Upper lobe of right lung (tissue), 1 donor: ENCODE measurements at regions not wholly inside any gene's neighbourhood (a gene's known extent, or its start where the extent isn't known, plus 50 kb on each side); places are given as distances from the start of the nearest gene placed in this dataset.

Source experiments
- ATAC-seq: fragments of 200-7000 bp; cut with Tn5 transposase; one replicate; pipeline ENCODE4 v1.9.1; 2020; ENCODE audit warnings: mild to moderate bottlenecking, moderate library complexity
- DNase-seq: peaks from one replicate; pipeline ENCODE4 v3.0.0-alpha.2; 2020
- H3K27ac ChIP-seq: fragments of 200-600 bp; one replicate; pipeline ENCODE4 v1.8.0; 2022
- H3K27me3 ChIP-seq: fragments of 200-600 bp; one replicate; pipeline ENCODE4 v1.8.0; 2022; ENCODE audit warnings: mild to moderate bottlenecking
- H3K36me3 ChIP-seq: fragments of 200-600 bp; one replicate; pipeline ENCODE4 v1.8.0; 2022
- H3K4me1 ChIP-seq: fragments of 200-600 bp; one replicate; pipeline ENCODE4 v1.8.0; 2022
- H3K4me3 ChIP-seq: fragments of 200-600 bp; one replicate; pipeline ENCODE4 v1.8.0; 2022; ENCODE audit warnings: mild to moderate bottlenecking
- H3K9me3 ChIP-seq: fragments of 200-600 bp; one replicate; pipeline ENCODE4 v1.8.0; 2022
- CTCF ChIP-seq: fragments of 200-600 bp; IDR thresholded peaks from one replicate; pipeline ENCODE4 v1.8.0; 2022; ENCODE audit warnings: antibody characterized with exemption
- intact Hi-C: fragments of 100-400 bp; cut with DNase I; formaldehyde crosslinking; loops from one replicate; pipeline ENCODE4 v1.11.0; 2022
- donor health status: DM: no; HTN: yes; CAD: no; lungs with severe emphysema.

- Histone ChIP-seq H3K4me1 (no peaks in the 10 kb centered on the region), H3K36me3 (no peaks in the 10 kb centered on the region), H3K27me3 (no peaks in the 10 kb centered on the region), H3K9me3 (no peaks in the 10 kb centered on the region), H3K27ac (no peak overlapping the region), H3K4me3 (no peak overlapping the region)
- DNase-seq: no peak
- no peak for TF ChIP-seq CTCF
- no peak for ATAC-seq
- intact Hi-C loops: no loop called here
Observed at GRCh38 chr14:98802044-98802443, 470.0 kb downstream of the BCL11B start.

GRCh38 chr14:98803196-98803595, 468.8 kb downstream of the BCL11B start:
- Histone ChIP-seq H3K27ac (no peak overlapping the region), H3K36me3 (no peaks in the 10 kb centered on the region), H3K9me3 (no peaks in the 10 kb centered on the region), H3K4me3 (no peak overlapping the region), H3K27me3 (no peaks in the 10 kb centered on the region), H3K4me1 (no peaks in the 10 kb centered on the region)
- ATAC-seq: no peak
- no peak for TF ChIP-seq CTCF
- DNase-seq: no peak
- intact Hi-C loops: no loop called here

DNA sequence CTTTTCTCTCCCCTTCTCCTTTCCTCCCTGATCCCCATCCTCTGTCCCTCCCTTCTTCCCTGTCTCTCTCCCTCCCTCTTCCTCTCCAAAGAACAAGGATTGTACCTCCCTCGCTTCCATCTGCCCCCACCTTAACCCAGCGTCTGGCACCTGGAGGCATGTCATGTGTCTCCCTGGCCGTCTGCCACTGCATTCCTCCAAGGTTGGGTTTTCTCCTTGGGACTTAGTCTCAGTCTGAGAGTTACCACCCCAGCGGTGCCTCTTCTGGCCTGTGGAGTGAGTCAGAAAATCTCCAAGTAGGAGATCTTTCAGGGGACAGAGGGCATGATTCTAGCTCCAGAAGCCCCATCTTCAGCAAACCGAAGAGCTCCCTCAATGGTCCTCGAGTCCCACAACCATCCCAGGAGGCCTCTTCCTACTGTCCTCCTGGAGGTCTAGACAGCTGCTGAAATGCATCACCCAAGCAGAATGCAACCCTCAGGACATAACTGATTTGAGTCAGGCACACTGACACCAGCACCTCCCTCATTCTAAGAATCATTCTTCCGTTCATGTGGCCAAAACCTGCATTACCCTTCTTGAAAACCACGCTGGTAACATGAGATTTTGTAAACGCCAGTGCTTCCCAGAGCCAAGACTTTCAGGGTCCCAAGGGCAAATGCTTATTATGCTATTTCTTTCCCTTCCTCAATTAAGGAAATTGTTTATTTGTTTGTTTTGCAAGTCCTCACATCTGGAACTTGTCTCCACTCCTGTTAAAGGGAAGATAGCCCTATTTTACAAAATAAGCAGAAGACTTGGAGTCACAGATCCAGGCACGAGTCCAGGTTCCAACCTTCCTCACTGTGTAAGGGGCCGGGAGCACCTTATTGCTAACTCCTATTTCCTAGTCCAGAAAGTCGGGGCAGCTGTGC, 463.2 kb downstream of the BCL11B start:
- TF ChIP-seq CTCF: no peak
- H3K4me1 ChIP-seq: no peaks in the 10 kb centered on the region
- DNase-seq (no peak), ATAC-seq (peak; percentile 17)
- no peaks in the 10 kb centered on the region for H3K9me3 ChIP-seq
- H3K27ac ChIP-seq: no peak overlapping the region
- intact Hi-C loops: no loop called here
- H3K27me3 ChIP-seq: no peaks in the 10 kb centered on the region
- H3K4me3 ChIP-seq: no peak overlapping the region
- H3K36me3 ChIP-seq: no peaks in the 10 kb centered on the region

GRCh38 chr14:98816195-98816594, 455.8 kb downstream of the BCL11B start:
- Histone ChIP-seq H3K4me3 (no peak overlapping the region), H3K36me3 (no peaks in the 10 kb centered on the region)
- intact Hi-C loops: no loop called here

GRCh38 chr14:98816720-98817119, 455.3 kb downstream of the BCL11B start:
- H3K27ac ChIP-seq: no peak overlapping the region
- no peaks in the 10 kb centered on the region for H3K36me3 ChIP-seq
- ATAC-seq (no peak), DNase-seq (no peak)
- H3K27me3 ChIP-seq: no peaks in the 10 kb centered on the region
- no peak overlapping the region for H3K4me3 ChIP-seq
- no peaks in the 10 kb centered on the region for H3K9me3 ChIP-seq
- TF ChIP-seq CTCF: no peak
- intact Hi-C loops: no loop called here
- H3K4me1 ChIP-seq: no peaks in the 10 kb centered on the region

More at GRCh38 chr14:98816195-98816594, 455.8 kb downstream of the BCL11B start:
- no peaks in the 10 kb centered on the region for H3K27me3 ChIP-seq
- ATAC-seq (no peak), DNase-seq (no peak)
- H3K9me3 ChIP-seq: no peaks in the 10 kb centered on the region
- H3K27ac ChIP-seq: no peak overlapping the region
- H3K4me1 ChIP-seq: no peaks in the 10 kb centered on the region
- no peak for TF ChIP-seq CTCF
